Lower lobe of right lung (tissue), 2 donors: ENCODE measurements at regions not wholly inside any gene's neighbourhood (a gene's known extent, or its start where the extent isn't known, plus 50 kb on each side); places are given as distances from the start of the nearest gene placed in this dataset.

Experiments used
- ATAC-seq, 2 donors: fragments of 200-7000 bp; cut with Tn5 transposase; one replicate each; pipeline ENCODE4 v1.9.1; 2020 to 2022; ENCODE audit warnings: mild to moderate bottlenecking in 2 of 2, moderate library complexity in 2 of 2
- DNase-seq: peaks from one replicate; pipeline ENCODE4 v3.0.0-alpha.2; 2020
- H3K27ac ChIP-seq: fragments of 200-600 bp; one replicate; pipeline ENCODE4 v1.8.0; 2022
- H3K27me3 ChIP-seq: fragments of 200-600 bp; one replicate; pipeline ENCODE4 v1.8.0; 2022; ENCODE audit warnings: low read depth
- H3K36me3 ChIP-seq: fragments of 200-600 bp; one replicate; pipeline ENCODE4 v1.8.0; 2022; ENCODE audit warnings: mild to moderate bottlenecking
- H3K4me1 ChIP-seq: fragments of 200-600 bp; one replicate; pipeline ENCODE4 v1.8.0; 2022
- H3K4me3 ChIP-seq: fragments of 200-600 bp; one replicate; pipeline ENCODE4 v1.8.0; 2022; ENCODE audit warnings: mild to moderate bottlenecking
- H3K9me3 ChIP-seq: fragments of 200-600 bp; one replicate; pipeline ENCODE4 v1.8.0; 2022
- CTCF ChIP-seq: fragments of 200-600 bp; IDR thresholded peaks from one replicate; pipeline ENCODE4 v1.8.0; 2022; ENCODE audit warnings: antibody characterized with exemption, mild to moderate bottlenecking
- intact Hi-C: fragments of 100-400 bp; cut with DNase I; formaldehyde crosslinking; loops from one replicate; pipeline ENCODE4 v1.11.0; 2022
- donor health status: DM: no; HTN: yes; CAD: no; lungs with severe emphysema.

DNA sequence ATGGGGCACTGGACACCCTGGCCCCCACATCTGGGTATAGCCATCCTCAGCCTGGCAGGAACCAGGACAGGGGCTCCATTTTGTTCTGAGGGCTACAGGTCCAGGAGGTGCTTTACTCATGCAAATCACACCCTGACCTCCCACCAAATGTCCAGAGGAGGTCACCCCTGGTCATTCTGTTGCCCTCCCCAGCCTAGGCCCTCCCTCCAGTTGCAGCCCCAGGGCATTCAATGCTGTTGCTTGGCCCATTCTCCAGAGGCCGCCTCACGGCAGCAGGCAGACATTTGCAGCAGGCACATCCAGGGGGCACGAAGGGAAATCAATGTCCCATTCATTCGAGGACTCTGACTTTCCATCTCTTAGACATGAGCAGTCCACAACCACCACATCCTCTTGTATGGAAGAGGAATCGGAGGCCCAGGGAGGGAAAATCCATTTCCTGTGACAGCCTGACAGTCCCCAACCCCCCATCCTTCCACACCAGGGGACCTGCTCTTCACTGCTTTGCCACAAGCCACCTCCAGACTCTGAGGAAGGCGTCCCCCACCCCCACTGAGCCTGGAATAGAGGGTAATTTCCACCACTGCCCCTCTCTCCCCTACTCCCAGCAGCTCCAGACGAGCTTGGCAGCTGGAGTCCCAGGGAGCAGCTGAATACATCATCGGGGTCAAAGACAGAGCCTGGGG, 76.2 kb upstream of the UNC5B start:
- Histone ChIP-seq H3K27me3 (peaks cover 11% of the 10 kb centered on the region), H3K36me3 (no peaks in the 10 kb centered on the region), H3K4me1 (no peaks in the 10 kb centered on the region), H3K9me3 (no peaks in the 10 kb centered on the region), H3K27ac (no peak overlapping the region), H3K4me3 (no peak overlapping the region)
- DNase-seq (no peak), ATAC-seq (no peak)
- no peak for TF ChIP-seq CTCF
- intact Hi-C loops, result no loop called here

GRCh38 chr10:71137701-71138100, 74.7 kb upstream of the UNC5B start:
- Histone ChIP-seq H3K4me1 (no peaks in the 10 kb centered on the region), H3K27me3 (peaks cover 17% of the 10 kb centered on the region), H3K36me3 (no peaks in the 10 kb centered on the region), H3K9me3 (no peaks in the 10 kb centered on the region), H3K4me3 (no peak overlapping the region), H3K27ac (no peak overlapping the region)
- DNase-seq, result no peak
- no peak for ATAC-seq
- intact Hi-C loops, result no loop called here
- no peak for TF ChIP-seq CTCF

DNA sequence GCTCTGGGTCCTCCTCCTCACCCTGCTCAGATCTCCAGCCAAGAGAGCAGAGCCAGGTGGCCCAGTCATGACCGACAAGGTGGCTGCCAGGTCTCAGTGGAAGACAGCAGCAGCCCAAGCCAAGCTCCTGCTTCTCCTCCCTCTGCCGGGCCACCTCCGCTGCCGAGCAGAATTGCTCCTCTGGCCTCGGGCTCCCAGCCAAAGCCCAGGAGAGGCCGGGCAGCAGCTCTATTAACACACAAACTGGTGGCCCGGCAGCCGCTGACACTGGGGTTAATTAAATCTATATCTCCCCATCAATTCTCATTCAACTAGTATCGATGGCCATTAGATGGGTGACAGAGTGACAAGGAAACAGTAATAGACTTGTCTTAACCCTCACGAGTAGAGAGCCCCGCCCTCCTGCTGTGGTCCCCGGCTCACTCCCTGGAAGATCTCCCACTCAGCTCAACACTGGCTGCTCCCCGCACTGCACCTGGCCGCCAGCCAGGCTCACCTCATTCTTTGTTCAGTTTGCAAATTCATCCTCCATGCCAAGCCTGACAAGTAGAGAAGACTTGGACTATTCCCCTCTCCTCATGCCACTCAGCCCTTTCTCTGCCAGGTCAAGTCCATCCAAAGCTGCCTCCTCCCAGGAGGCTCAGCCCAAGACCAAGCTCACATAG, 74.1 kb upstream of the UNC5B start:
- Histone ChIP-seq H3K27me3 (peaks cover 17% of the 10 kb centered on the region), H3K4me1 (no peaks in the 10 kb centered on the region), H3K36me3 (no peaks in the 10 kb centered on the region), H3K27ac (no peak overlapping the region), H3K9me3 (no peaks in the 10 kb centered on the region), H3K4me3 (no peak overlapping the region)
- ATAC-seq (no peak), DNase-seq (no peak)
- no peak for TF ChIP-seq CTCF
- intact Hi-C loops, result no loop called here

DNA sequence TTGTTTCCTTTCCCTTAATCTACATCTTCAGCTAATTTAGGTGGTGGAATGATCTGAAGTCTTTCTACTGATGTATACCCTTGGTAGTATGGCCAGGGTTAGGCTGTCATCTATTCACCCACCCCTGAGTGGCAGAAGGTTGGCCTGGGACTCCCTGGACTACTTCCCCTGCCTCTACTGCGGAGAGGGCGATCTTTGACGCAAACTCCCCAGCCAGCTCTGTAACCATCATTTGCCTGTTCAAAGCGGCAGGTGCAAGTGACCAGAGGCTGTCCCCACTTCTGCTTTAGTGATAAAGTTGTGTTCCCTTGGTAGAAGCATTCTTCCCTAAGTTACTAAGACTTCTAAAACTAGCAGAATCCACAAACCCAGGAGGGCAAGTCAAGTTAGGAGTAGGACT, 70.8 kb upstream of the UNC5B start:
- no peak for TF ChIP-seq CTCF
- Histone ChIP-seq H3K9me3 (no peaks in the 10 kb centered on the region), H3K4me1 (no peaks in the 10 kb centered on the region), H3K27me3 (peaks cover 17% of the 10 kb centered on the region), H3K4me3 (no peak overlapping the region), H3K27ac (no peak overlapping the region), H3K36me3 (no peaks in the 10 kb centered on the region)
- DNase-seq, result no peak
- intact Hi-C loops, result no loop called here
- ATAC-seq, result no peak

DNA sequence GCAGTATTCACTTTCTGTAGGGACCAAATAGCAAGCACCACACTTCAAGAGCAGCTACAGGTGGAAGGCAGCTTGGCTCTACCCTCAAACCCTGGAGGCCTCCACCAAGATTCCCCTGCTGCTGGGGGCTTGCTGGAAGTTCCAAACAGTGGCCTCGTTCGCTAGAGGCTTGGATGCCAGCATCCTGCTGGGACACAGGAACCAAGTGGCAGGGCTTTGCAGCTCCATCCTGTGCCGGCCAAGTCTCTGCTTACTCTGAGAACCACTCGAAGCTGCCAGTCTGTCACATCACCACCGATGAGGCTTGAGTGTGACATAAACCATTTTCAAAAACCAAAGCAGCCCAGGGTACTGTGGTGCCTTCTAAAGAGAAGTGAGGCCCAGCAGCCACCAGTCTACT, 69.2 kb upstream of the UNC5B start:
- H3K4me1 ChIP-seq, result no peaks in the 10 kb centered on the region
- no peak for DNase-seq
- H3K36me3 ChIP-seq, result no peaks in the 10 kb centered on the region
- ATAC-seq, result no peak
- intact Hi-C loops, result no loop called here
- no peak overlapping the region for H3K4me3 ChIP-seq
- no peak overlapping the region for H3K27ac ChIP-seq
- H3K27me3 ChIP-seq, result peaks cover 12% of the 10 kb centered on the region
- TF ChIP-seq CTCF, result no peak
- no peaks in the 10 kb centered on the region for H3K9me3 ChIP-seq
